Calu3 (cell line): ENCODE measurements at regions not wholly inside any gene's neighbourhood (a gene's known extent, or its start where the extent isn't known, plus 50 kb on each side); places are given as distances from the start of the nearest gene placed in this dataset.
A peak's percentile ranks its signal among the peaks of the same experiment; 100 is the strongest.

Experiments used
- BruUV-seq: library from RNA; stranded (reverse); fragments of 400-500 nt; replicated peaks from 2 replicates; lab custom pipeline; 2021; lab: Mats Ljungman, UMichigan
- CTCF ChIA-PET: fragments of 300-600 bp; sonication (Branson Sonifier 250); formaldehyde crosslinking; loops from one replicate; lab custom pipeline; 2022; ENCODE audit warnings: antibody characterized with exemption; lab: Charles Lee
- DNase-seq: peaks from one replicate; pipeline ENCODE4 v3.0.0; 2022
- H3K27ac Mint-ChIP-seq: one replicate; pipeline ENCODE4 v1.8.0; 2022; ENCODE audit warnings: mixed read lengths; ENCODE audit not compliant: unreplicated experiment
- H3K27me3 Mint-ChIP-seq: one replicate; pipeline ENCODE4 v1.8.0; 2022; ENCODE audit warnings: mixed read lengths; ENCODE audit not compliant: unreplicated experiment
- H3K36me3 Mint-ChIP-seq: one replicate; pipeline ENCODE4 v1.8.0; 2022; ENCODE audit warnings: mild to moderate bottlenecking, moderate library complexity, mixed read lengths; ENCODE audit not compliant: insufficient read depth, unreplicated experiment
- H3K4me1 Mint-ChIP-seq: one replicate; pipeline ENCODE4 v1.8.0; 2022; ENCODE audit warnings: mild to moderate bottlenecking, low read depth, mixed read lengths; ENCODE audit not compliant: unreplicated experiment
- H3K4me3 Mint-ChIP-seq: one replicate; pipeline ENCODE4 v1.8.0; 2022; ENCODE audit warnings: mild to moderate bottlenecking, low read depth, moderate library complexity, mixed read lengths; ENCODE audit not compliant: unreplicated experiment
- H3K9me3 Mint-ChIP-seq: one replicate; pipeline ENCODE4 v1.8.0; 2022; ENCODE audit warnings: low read depth, mixed read lengths; ENCODE audit not compliant: unreplicated experiment
- intact Hi-C: fragments of 100-400 bp; cut with micrococcal nuclease; formaldehyde crosslinking; loops from one replicate; pipeline ENCODE4 v1.10.0; 2022; ENCODE audit not compliant: unreplicated experiment
- TF ChIP-seq, protein P1 (sequence below): fragments of 200-600 bp; IDR thresholded peaks from one replicate; pipeline ENCODE4 v1.8.0; 2022; ENCODE audit warnings: antibody characterized with exemption; ENCODE audit not compliant: unreplicated experiment

DNA sequence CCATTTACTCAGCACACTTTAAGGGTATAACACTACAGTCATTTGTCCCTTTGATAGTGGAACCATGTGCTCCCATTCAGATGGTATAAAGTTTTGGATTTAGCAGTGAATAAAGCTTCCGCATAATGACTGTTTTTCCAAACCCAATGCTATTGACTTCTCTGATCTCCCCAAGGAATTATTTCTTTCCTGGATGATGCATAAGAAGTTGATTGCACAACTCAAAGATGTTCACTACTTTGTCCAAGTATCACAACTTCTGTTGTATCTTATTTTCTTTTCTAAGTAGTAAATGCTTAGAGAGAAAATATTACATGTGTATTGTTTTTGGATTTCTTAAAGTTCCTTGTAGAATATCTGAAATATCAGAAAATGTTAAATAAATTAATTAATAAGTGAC, 300.2 kb downstream of the GPM6A start:
- no peaks in the 10 kb centered on the region for H3K36me3 Mint-ChIP-seq
- no peaks in the 10 kb centered on the region for H3K27me3 Mint-ChIP-seq
- H3K9me3 Mint-ChIP-seq = no peaks in the 10 kb centered on the region
- intact Hi-C loops = no loop called here
- no peak overlapping the region for H3K27ac Mint-ChIP-seq
- CTCF ChIA-PET = no interaction called here
- TF ChIP-seq, protein P1, sequence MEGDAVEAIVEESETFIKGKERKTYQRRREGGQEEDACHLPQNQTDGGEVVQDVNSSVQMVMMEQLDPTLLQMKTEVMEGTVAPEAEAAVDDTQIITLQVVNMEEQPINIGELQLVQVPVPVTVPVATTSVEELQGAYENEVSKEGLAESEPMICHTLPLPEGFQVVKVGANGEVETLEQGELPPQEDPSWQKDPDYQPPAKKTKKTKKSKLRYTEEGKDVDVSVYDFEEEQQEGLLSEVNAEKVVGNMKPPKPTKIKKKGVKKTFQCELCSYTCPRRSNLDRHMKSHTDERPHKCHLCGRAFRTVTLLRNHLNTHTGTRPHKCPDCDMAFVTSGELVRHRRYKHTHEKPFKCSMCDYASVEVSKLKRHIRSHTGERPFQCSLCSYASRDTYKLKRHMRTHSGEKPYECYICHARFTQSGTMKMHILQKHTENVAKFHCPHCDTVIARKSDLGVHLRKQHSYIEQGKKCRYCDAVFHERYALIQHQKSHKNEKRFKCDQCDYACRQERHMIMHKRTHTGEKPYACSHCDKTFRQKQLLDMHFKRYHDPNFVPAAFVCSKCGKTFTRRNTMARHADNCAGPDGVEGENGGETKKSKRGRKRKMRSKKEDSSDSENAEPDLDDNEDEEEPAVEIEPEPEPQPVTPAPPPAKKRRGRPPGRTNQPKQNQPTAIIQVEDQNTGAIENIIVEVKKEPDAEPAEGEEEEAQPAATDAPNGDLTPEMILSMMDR = no peak
- no peak overlapping the region for H3K4me3 Mint-ChIP-seq
- no TSS peak for BruUV-seq
- H3K4me1 Mint-ChIP-seq = no peaks in the 10 kb centered on the region
- no peak for DNase-seq

DNA sequence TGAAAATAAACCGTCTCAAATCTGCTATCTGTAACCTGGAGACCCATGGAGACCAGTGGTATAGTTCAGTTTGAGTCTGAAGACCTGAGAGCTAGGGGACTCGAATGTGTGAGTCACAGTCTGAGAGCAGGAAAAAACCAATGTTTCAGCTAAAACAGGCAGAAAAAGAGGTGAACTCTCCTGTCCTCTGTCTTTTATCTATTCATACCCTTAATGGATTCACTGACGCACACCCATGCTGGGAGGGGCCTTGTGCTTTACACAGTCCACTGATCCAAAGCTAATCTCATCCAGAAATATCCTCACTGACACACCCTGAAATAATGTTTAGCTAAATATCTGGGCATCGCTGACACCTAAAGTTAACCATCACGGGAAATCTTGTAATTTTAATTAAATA, 297.9 kb downstream of the GPM6A start:
- CTCF ChIA-PET = no interaction called here
- no peak overlapping the region for H3K4me3 Mint-ChIP-seq
- intact Hi-C loops = no loop called here
- TF ChIP-seq, protein P1 = no peak
- BruUV-seq = no TSS peak
- no peak overlapping the region for H3K27ac Mint-ChIP-seq
- no peak for DNase-seq
- H3K4me1 Mint-ChIP-seq = no peaks in the 10 kb centered on the region
- no peaks in the 10 kb centered on the region for H3K27me3 Mint-ChIP-seq
- no peaks in the 10 kb centered on the region for H3K9me3 Mint-ChIP-seq
- H3K36me3 Mint-ChIP-seq = no peaks in the 10 kb centered on the region

DNA sequence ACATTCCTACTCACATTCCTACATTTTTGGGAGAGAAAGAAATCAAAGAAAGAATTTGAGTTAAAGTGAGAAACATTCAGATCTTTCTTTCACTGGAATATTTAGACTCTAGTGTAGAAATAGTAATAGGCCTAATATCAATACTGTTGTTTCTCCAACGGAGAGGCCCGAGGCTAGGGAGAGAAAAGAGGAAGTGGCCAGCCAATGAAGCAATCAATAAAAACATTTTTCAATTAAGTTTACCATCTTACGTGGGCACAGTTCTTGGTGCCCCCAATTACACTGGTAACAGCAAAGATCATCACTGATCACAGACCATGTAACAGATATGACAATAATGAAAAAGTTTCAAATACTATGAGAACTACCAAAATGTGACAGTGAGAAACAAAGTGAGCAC, 281.4 kb downstream of the GPM6A start:
- Mint-ChIP-seq H3K4me3 (no peak overlapping the region), H3K4me1 (peaks cover 18% of the 10 kb centered on the region), H3K36me3 (no peaks in the 10 kb centered on the region), H3K9me3 (peaks cover 3% of the 10 kb centered on the region), H3K27ac (peak overlapping the region; percentile 93), H3K27me3 (no peaks in the 10 kb centered on the region)
- intact Hi-C loops = loop anchor here (10.0 kb wide), 2 partner anchors 156 to 336 kb away; no protein-coding TSS in a partner anchor
- CTCF ChIA-PET = interaction anchor here (1.0 to 1.1 kb wide), 2 partner anchors 109 to 767 kb away, joined by 3 to 8 read pairs; no protein-coding TSS in a partner anchor
- DNase-seq = no peak
- TF ChIP-seq, protein P1 = no peak
- BruUV-seq = no TSS peak

DNA sequence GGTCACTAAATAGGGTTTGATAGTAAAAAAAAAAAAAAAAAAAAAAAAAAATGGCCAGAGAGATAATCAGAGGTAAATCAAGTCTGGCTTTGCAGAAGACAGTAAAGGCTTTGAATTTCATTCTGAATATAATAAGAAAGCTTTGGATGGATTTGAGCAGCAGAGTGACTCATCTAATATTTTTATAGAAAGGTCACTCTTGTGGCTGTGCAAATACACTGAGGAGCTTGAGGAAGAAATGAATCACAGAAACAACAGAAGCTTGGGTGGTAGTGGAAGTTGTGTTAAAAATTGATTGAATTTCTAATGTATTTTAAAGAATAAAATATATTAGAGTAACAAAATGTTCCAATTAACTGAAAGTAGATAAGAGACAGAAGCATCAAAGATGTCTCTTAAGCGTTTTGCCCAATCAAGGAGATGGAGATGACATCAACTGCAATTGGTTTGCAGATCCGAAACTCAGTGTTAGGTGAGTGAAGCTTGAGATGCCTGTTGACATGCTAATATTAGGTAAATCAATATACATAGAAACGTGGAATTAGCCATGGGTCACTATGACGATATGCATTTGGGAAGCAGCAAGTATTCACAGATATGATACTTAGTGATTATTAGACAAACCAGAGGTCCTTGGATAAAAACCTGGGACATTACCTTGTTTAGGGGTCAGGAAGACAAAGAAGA, 280.5 kb downstream of the GPM6A start:
- no TSS peak for BruUV-seq
- peaks cover 3% of the 10 kb centered on the region for H3K9me3 Mint-ChIP-seq
- peak overlapping the region; percentile 93 for H3K27ac Mint-ChIP-seq
- intact Hi-C loops = loop anchor here (10.0 kb wide), 2 partner anchors 157 to 337 kb away; no protein-coding TSS in a partner anchor
- no peak overlapping the region for H3K4me3 Mint-ChIP-seq
- TF ChIP-seq, protein P1 = no peak
- H3K36me3 Mint-ChIP-seq = no peaks in the 10 kb centered on the region
- peaks cover 18% of the 10 kb centered on the region for H3K4me1 Mint-ChIP-seq
- no peak for DNase-seq
- no peaks in the 10 kb centered on the region for H3K27me3 Mint-ChIP-seq
- CTCF ChIA-PET = interaction anchor here (0.6 to 1.1 kb wide), 6 partner anchors 61 to 767 kb away, joined by 3 to 8 read pairs (median 4); no protein-coding TSS in a partner anchor
